Activated CD8-positive, alpha-beta memory T cell treated with anti-CD3 and anti-CD28 coated beads for 24 hours (primary cell): ENCODE measurements at regions not wholly inside any gene's neighbourhood (a gene's known extent, or its start where the extent isn't known, plus 50 kb on each side); places are given as distances from the start of the nearest gene placed in this dataset.

Source experiments
- DNase-seq: peaks from one replicate; pipeline ENCODE4 v3.0.0-alpha.2; 2020

- DNase-seq = no peak
These were observed 102.8 kb downstream of the MAF start for GRCh38 chr16:79497606-79498350.

- DNase-seq = no peak
These were observed 106.6 kb downstream of the MAF start for GRCh38 chr16:79493911-79494310.

GRCh38 chr16:79492036-79492435 lies 108.5 kb downstream of the MAF start:
- DNase-seq = no peak

GRCh38 chr16:79485020-79485419 lies 115.5 kb downstream of the MAF start:
- DNase-seq = no peak

- DNase-seq = no peak
These were observed 116.3 kb downstream of the MAF start for GRCh38 chr16:79484237-79484636.

- no peak for DNase-seq
These were observed 117.2 kb downstream of the MAF start for GRCh38 chr16:79483336-79483735.

- no peak for DNase-seq
These were observed 118.5 kb downstream of the MAF start for GRCh38 chr16:79482011-79482410.

- DNase-seq = no peak
These were observed 119.6 kb downstream of the MAF start for GRCh38 chr16:79480929-79481328.

GRCh38 chr16:79480056-79480455 lies 120.5 kb downstream of the MAF start:
- DNase-seq = no peak

GRCh38 chr16:79476580-79476979 lies 124.0 kb downstream of the MAF start:
- DNase-seq = no peak

- no peak for DNase-seq
These were observed 124.7 kb downstream of the MAF start for GRCh38 chr16:79475841-79476240.

- no peak for DNase-seq
These were observed 127.1 kb downstream of the MAF start for GRCh38 chr16:79473456-79473855.

GRCh38 chr16:79472426-79472825 lies 128.1 kb downstream of the MAF start:
- no peak for DNase-seq

- no peak for DNase-seq
These were observed 130.5 kb downstream of the MAF start for GRCh38 chr16:79469999-79470398.

- DNase-seq = no peak
These were observed 131.9 kb downstream of the MAF start for GRCh38 chr16:79468631-79469030.

GRCh38 chr16:79468121-79468552 lies 132.4 kb downstream of the MAF start:
- DNase-seq = no peak

- no peak for DNase-seq
These were observed 134.4 kb downstream of the MAF start for GRCh38 chr16:79466111-79466510.

- no peak for DNase-seq
These were observed 136.7 kb downstream of the MAF start for GRCh38 chr16:79463841-79464240.

GRCh38 chr16:79456036-79456435 lies 144.5 kb downstream of the MAF start:
- no peak for DNase-seq

GRCh38 chr16:79452671-79453070 lies 147.9 kb downstream of the MAF start:
- DNase-seq = no peak

GRCh38 chr16:79451196-79451816 lies 149.2 kb downstream of the MAF start:
- DNase-seq = no peak

- DNase-seq = no peak
These were observed 150.6 kb downstream of the MAF start for GRCh38 chr16:79449900-79450299.

- no peak for DNase-seq
These were observed 151.3 kb downstream of the MAF start for GRCh38 chr16:79449067-79449769.

GRCh38 chr16:79444572-79444971 lies 156.0 kb downstream of the MAF start:
- DNase-seq = no peak
